Lung (tissue), 11 donors: ENCODE measurements at regions not wholly inside any gene's neighbourhood (a gene's known extent, or its start where the extent isn't known, plus 50 kb on each side); places are given as distances from the start of the nearest gene placed in this dataset.
"Not testable (repeated sequence)": the region's sequence is repeated elsewhere in the genome, so short reads cannot be mapped to it uniquely, and the experiment has no call there.

Source experiments
- ATAC-seq: fragments of 200-7000 bp; cut with Tn5 transposase; one replicate; pipeline ENCODE4 v1.9.1; 2020; ENCODE audit warnings: moderate number of reproducible peaks; ENCODE audit not compliant: insufficient read depth, low FRiP score
- DNase-seq, 3 donors: peaks; one replicate each; pipeline ENCODE4 v3.0.0-alpha.2; 2013 to 2017
- H3K27ac ChIP-seq, 2 donors: one replicate each; pipeline ENCODE4 v1.5.1; 2013; ENCODE audit warnings: mild to moderate bottlenecking in 2 of 2, moderate library complexity in 2 of 2, control low read depth in 1 of 2, inconsistent platforms in 1 of 2, low read depth in 1 of 2, low read length in 1 of 2
- H3K27me3 ChIP-seq, 3 donors: one replicate each; pipeline ENCODE4 v1.5.1; 2013; ENCODE audit warnings: low read length in 2 of 3; ENCODE audit not compliant: control insufficient read depth in 3 of 3, insufficient read depth in 3 of 3
- H3K36me3 ChIP-seq, 4 donors: one replicate each; pipeline ENCODE4 v1.5.1; 2013; ENCODE audit warnings: low read length in 4 of 4, mild to moderate bottlenecking in 1 of 4, moderate library complexity in 1 of 4; ENCODE audit not compliant: control insufficient read depth in 4 of 4, insufficient read depth in 4 of 4
- H3K4me1 ChIP-seq, 5 donors: one replicate each; pipeline ENCODE4 v1.5.1; 2013; ENCODE audit warnings: low read length in 5 of 5, mild to moderate bottlenecking in 2 of 5, moderate library complexity in 1 of 5; ENCODE audit not compliant: control insufficient read depth in 5 of 5, insufficient read depth in 5 of 5
- H3K4me3 ChIP-seq: one replicate; pipeline ENCODE4 v1.5.1; 2013; ENCODE audit warnings: mild to moderate bottlenecking, control low read depth, moderate library complexity
- H3K9ac ChIP-seq, 2 donors: one replicate each; pipeline ENCODE4 v1.5.1; 2013; ENCODE audit warnings: low read length in 2 of 2, control low read depth in 1 of 2; ENCODE audit not compliant: insufficient read depth in 1 of 2
- H3K9me3 ChIP-seq, 4 donors: one replicate each; pipeline ENCODE4 v1.5.1; 2013; ENCODE audit warnings: low read length in 3 of 4, mild to moderate bottlenecking in 1 of 4, moderate library complexity in 1 of 4; ENCODE audit not compliant: control insufficient read depth in 4 of 4, insufficient read depth in 3 of 4
- CTCF ChIP-seq: IDR thresholded peaks from 2 replicates; pipeline ENCODE4 v1.5.1; 2012; ENCODE audit warnings: mild to moderate bottlenecking; ENCODE audit errors: control extremely low read depth, extremely low read depth
- WGBS, 2 donors: extraction: QIAGEN DNeasy Blood & Tissue Kit; methylation state at CpG; one replicate each; pipeline ENCODE4 v1.1.7; 2013; 5-methylcytosine and 5-hydroxymethylcytosine counted together
- donor health status: control.
- donor health status: control.
- donor health status: Bipolar disorder and iron deficiency.
- donor health status: healthy.
- donor health status: DM: yes; HTN: yes; CAD: no.

GRCh38 chr5:175337680-175338079 is 106.3 kb downstream of the DRD1 start:
- ATAC-seq (no peak), DNase-seq (no peak)
- Histone ChIP-seq H3K4me3 (no peak overlapping the region), H3K9ac (no peak overlapping the region), H3K36me3 (no peaks in the 10 kb centered on the region), H3K4me1 (no peaks in the 10 kb centered on the region), H3K27me3 (no peaks in the 10 kb centered on the region), H3K9me3 (no peaks in the 10 kb centered on the region), H3K27ac (no peak overlapping the region)
- TF ChIP-seq CTCF = no peak
- WGBS, 2 donors = 88 to 89% methylated on average over 3 of the region's 3 CpGs

- 39 to 45% methylated on average over 2 of the region's 2 CpGs for WGBS, 2 donors
Observed at GRCh38 chr5:175336781-175337180, 107.2 kb downstream of the DRD1 start.

GRCh38 chr5:175335691-175336090 is 108.3 kb downstream of the DRD1 start:
- Histone ChIP-seq H3K9ac (no peak overlapping the region), H3K9me3 (peaks cover 0 to 3% (median 0%) of the 10 kb centered on the region in 4 donors), H3K4me1 (no peaks in the 10 kb centered on the region), H3K27ac (no peak overlapping the region), H3K4me3 (no peak overlapping the region), H3K36me3 (no peaks in the 10 kb centered on the region), H3K27me3 (no peaks in the 10 kb centered on the region)
- no peak for TF ChIP-seq CTCF
- WGBS, 2 donors = 54 to 62% methylated on average over 5 of the region's 5 CpGs
- peak in 2 of 3 donors; percentile 18 to 30 for DNase-seq
- no peak for ATAC-seq

More at GRCh38 chr5:175336781-175337180, 107.2 kb downstream of the DRD1 start:
- ATAC-seq (no peak), DNase-seq (no peak)
- H3K9me3 ChIP-seq = peaks cover 0 to 3% (median 0%) of the 10 kb centered on the region in 4 donors
- H3K4me1 ChIP-seq = no peaks in the 10 kb centered on the region
- no peak for TF ChIP-seq CTCF
- no peak overlapping the region for H3K9ac ChIP-seq
- no peaks in the 10 kb centered on the region for H3K27me3 ChIP-seq
- H3K4me3 ChIP-seq = no peak overlapping the region
- no peaks in the 10 kb centered on the region for H3K36me3 ChIP-seq
- no peak overlapping the region for H3K27ac ChIP-seq

- not testable (repeated sequence) for H3K9me3 ChIP-seq, H3K4me3 ChIP-seq, H3K4me1 ChIP-seq, H3K36me3 ChIP-seq, H3K9ac ChIP-seq, H3K27ac ChIP-seq, H3K27me3 ChIP-seq, DNase-seq, ATAC-seq
- WGBS, 2 donors = 59 to 78% methylated on average over 14 of the region's 14 CpGs
Observed at GRCh38 chr5:175331173-175332036, 112.6 kb downstream of the DRD1 start.
